ENCODE measurements at regions not wholly inside any gene's neighbourhood (a gene's known extent, or its start where the extent isn't known, plus 50 kb on each side); places are given as distances from the start of the nearest gene placed in this dataset.
"Not testable (repeated sequence)": the region's sequence is repeated elsewhere in the genome, so short reads cannot be mapped to it uniquely, and the experiment has no call there.

DNA sequence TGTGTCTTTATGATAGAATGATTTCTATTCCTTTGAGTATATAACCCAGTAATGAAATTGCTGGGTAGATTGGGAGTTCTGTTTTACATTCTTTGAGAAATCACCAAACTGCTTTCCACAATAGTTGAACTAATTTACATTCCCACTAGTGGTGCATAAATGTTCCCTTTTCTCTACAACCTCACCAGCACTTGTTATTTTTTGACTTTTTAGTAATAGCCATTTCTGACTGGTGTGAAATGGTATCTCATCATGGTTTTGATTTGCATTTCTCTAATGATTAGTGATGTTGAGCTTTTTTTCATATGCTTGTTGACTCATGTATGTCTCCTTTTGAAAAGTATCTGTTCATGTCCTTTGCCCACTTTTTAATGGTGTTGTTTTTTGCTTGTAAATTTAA, 296.0 kb upstream of the PIK3R1 start:
- not testable (repeated sequence) for H3K36me3 ChIP-seq (ENCODE audit: control insufficient read depth in 2 of 2, insufficient read depth in 2 of 2, low read length in 1 of 2); H3K9me3 ChIP-seq (ENCODE audit: control insufficient read depth in 2 of 2, insufficient read depth in 1 of 2, low read length in 1 of 2); H3K27me3 ChIP-seq (ENCODE audit: control insufficient read depth in 2 of 2, insufficient read depth in 1 of 2, low read length in 1 of 2); H3K4me3 ChIP-seq (ENCODE audit: low read length in 2 of 2); H3K4me1 ChIP-seq (ENCODE audit: control insufficient read depth in 2 of 2, insufficient read depth in 2 of 2, low read length in 2 of 2); H3K27ac ChIP-seq (ENCODE audit: low read depth in 1 of 2, low read length in 1 of 2); DNase-seq (ENCODE audit: low read depth in 6 of 9, low spot score in 9 of 9)

DNA sequence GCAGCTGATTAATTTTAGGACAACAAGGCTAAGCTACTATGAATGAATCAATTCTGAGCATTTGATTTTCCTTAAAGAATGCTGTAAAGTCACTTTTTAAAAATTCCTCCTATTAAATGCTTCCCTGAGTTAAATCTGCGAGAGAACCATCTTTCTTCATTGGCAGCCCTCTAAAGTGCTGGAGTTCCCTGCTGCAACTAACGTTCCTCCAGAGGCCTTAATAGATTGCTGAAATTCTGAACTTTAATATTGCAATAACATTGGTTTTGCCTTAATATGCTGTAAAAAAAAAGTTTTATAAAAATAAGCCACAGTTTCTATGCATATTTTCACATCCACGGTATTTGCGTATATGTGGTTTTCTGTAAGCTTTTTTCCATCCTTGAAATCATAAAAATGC, 298.0 kb upstream of the PIK3R1 start:
- H3K36me3 ChIP-seq (ENCODE audit: control insufficient read depth in 2 of 2, insufficient read depth in 2 of 2, low read length in 1 of 2): no peaks in the 10 kb centered on the region
- H3K4me1 ChIP-seq (ENCODE audit: control insufficient read depth in 2 of 2, insufficient read depth in 2 of 2, low read length in 2 of 2): no peaks in the 10 kb centered on the region
- no peak overlapping the region for H3K27ac ChIP-seq (ENCODE audit: low read depth in 1 of 2, low read length in 1 of 2)
- H3K4me3 ChIP-seq (ENCODE audit: low read length in 2 of 2): no peak overlapping the region
- H3K27me3 ChIP-seq (ENCODE audit: control insufficient read depth in 2 of 2, insufficient read depth in 1 of 2, low read length in 1 of 2): no peaks in the 10 kb centered on the region
- no peak for DNase-seq (ENCODE audit: low read depth in 6 of 9, low spot score in 9 of 9)
- no peaks in the 10 kb centered on the region for H3K9me3 ChIP-seq (ENCODE audit: control insufficient read depth in 2 of 2, insufficient read depth in 1 of 2, low read length in 1 of 2)
- WGBS: 98% methylated on average over 4 of the region's 4 CpGs

DNA sequence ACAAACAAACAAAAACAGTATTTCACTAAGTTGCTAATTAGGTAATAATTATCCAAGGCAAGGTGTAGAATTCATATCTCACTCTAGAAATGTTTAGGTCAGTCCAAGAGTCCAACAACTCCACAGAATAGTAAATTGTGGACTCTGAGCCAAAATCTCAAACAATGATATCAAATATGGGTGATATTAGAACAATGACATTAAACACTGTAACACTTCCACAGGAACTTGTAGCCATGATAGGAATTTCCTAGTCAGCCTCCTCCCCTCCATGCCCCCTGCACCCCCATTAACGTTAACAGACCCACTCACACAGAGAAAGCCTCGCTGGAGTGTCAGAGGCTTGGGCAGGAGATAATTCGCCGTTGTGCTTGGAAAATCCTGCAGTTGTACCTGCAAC, 305.0 kb upstream of the PIK3R1 start:
- Histone ChIP-seq H3K9me3 (ENCODE audit: control insufficient read depth in 2 of 2, insufficient read depth in 1 of 2, low read length in 1 of 2) (no peaks in the 10 kb centered on the region), H3K27ac (ENCODE audit: low read depth in 1 of 2, low read length in 1 of 2) (no peak overlapping the region), H3K4me1 (ENCODE audit: control insufficient read depth in 2 of 2, insufficient read depth in 2 of 2, low read length in 2 of 2) (no peaks in the 10 kb centered on the region), H3K4me3 (ENCODE audit: low read length in 2 of 2) (no peak overlapping the region), H3K27me3 (ENCODE audit: control insufficient read depth in 2 of 2, insufficient read depth in 1 of 2, low read length in 1 of 2) (no peaks in the 10 kb centered on the region), H3K36me3 (ENCODE audit: control insufficient read depth in 2 of 2, insufficient read depth in 2 of 2, low read length in 1 of 2) (no peaks in the 10 kb centered on the region)
- WGBS: 95% methylated on average over 4 of the region's 4 CpGs
- no peak for DNase-seq (ENCODE audit: low read depth in 6 of 9, low spot score in 9 of 9)

DNA sequence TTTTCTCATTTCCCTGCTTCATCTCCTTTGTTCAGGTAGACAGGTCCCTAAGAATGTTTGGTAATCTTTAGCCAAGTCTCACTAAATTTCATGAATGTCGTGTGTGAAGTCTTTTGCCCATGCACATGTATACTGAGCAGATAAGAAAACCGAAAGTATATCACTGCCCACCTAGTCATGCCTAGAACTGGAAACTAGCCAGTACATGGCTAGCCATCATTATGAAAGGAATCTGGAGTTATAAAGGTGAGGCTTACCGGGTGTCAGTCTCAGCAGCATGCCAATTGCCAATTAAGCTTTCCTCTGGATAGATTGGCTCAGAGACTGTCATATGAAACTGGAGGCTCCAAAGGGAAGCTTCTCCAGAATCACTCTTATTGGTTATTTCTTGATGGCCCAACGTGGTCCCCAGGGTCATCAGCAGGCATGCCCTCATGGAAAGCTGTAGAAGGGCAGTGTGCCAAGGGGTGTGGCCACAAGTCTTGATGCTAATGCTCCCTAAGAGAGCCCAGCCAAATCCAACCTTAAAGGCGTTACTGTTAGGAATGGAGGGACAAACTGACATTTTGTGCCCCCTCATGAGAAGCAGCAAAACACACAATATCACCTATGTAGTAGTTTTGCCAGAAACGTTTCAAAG, 307.3 kb upstream of the PIK3R1 start:
- no peaks in the 10 kb centered on the region for H3K4me1 ChIP-seq (ENCODE audit: control insufficient read depth in 2 of 2, insufficient read depth in 2 of 2, low read length in 2 of 2)
- no peaks in the 10 kb centered on the region for H3K9me3 ChIP-seq (ENCODE audit: control insufficient read depth in 2 of 2, insufficient read depth in 1 of 2, low read length in 1 of 2)
- WGBS: 94% methylated on average over 6 of the region's 6 CpGs
- DNase-seq (ENCODE audit: low read depth in 6 of 9, low spot score in 9 of 9): no peak
- no peak overlapping the region for H3K27ac ChIP-seq (ENCODE audit: low read depth in 1 of 2, low read length in 1 of 2)
- H3K27me3 ChIP-seq (ENCODE audit: control insufficient read depth in 2 of 2, insufficient read depth in 1 of 2, low read length in 1 of 2): no peaks in the 10 kb centered on the region
- H3K4me3 ChIP-seq (ENCODE audit: low read length in 2 of 2): no peak overlapping the region
- no peaks in the 10 kb centered on the region for H3K36me3 ChIP-seq (ENCODE audit: control insufficient read depth in 2 of 2, insufficient read depth in 2 of 2, low read length in 1 of 2)

DNA sequence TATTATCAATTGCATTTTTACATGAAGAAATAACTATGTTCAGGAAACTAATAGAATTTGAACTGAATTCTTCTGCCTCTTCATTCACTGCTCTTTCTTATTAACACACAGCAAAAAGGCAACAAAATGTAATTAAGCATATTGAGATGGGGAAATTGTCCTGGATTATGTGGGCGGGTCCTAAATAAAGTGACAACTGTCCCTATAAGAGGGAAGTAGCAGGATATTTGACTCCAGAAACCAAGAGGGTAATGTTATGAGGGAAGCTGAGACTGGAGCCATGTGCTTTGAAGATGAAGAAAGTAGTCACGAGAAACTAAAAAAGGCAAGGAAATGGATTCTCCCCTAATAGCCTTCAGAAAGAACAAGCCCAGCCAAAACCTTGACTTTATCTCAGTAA, 311.2 kb upstream of the PIK3R1 start:
- Histone ChIP-seq H3K4me3 (ENCODE audit: low read length in 2 of 2) (no peak overlapping the region), H3K27me3 (ENCODE audit: control insufficient read depth in 2 of 2, insufficient read depth in 1 of 2, low read length in 1 of 2) (no peaks in the 10 kb centered on the region), H3K4me1 (ENCODE audit: control insufficient read depth in 2 of 2, insufficient read depth in 2 of 2, low read length in 2 of 2) (no peaks in the 10 kb centered on the region), H3K36me3 (ENCODE audit: control insufficient read depth in 2 of 2, insufficient read depth in 2 of 2, low read length in 1 of 2) (no peaks in the 10 kb centered on the region), H3K9me3 (ENCODE audit: control insufficient read depth in 2 of 2, insufficient read depth in 1 of 2, low read length in 1 of 2) (no peaks in the 10 kb centered on the region), H3K27ac (ENCODE audit: low read depth in 1 of 2, low read length in 1 of 2) (no peak overlapping the region)
- WGBS: 97% methylated on average over 2 of the region's 2 CpGs
- DNase-seq (ENCODE audit: low read depth in 6 of 9, low spot score in 9 of 9): no peak

DNA sequence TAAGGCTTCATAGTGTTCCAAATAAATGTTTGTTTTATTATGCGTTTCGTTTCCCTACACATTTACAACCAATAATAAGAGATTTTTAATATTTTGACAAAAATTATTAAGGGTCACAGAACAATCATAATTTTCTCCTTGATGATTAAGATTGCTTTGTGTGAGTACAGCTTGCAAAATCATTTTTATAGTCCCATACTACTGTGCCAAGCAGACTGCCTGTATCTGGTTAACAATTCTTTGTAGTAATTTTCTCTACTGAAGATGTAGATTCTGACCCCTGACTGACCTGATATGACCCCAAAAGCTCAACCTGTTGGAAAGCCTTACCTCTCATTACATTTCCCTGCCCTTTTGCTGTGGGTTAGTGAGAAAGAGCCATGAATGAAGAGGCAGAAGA, 311.9 kb upstream of the PIK3R1 start:
- Histone ChIP-seq H3K9me3 (ENCODE audit: control insufficient read depth in 2 of 2, insufficient read depth in 1 of 2, low read length in 1 of 2) (no peaks in the 10 kb centered on the region), H3K4me3 (ENCODE audit: low read length in 2 of 2) (no peak overlapping the region), H3K27ac (ENCODE audit: low read depth in 1 of 2, low read length in 1 of 2) (no peak overlapping the region), H3K4me1 (ENCODE audit: control insufficient read depth in 2 of 2, insufficient read depth in 2 of 2, low read length in 2 of 2) (no peaks in the 10 kb centered on the region), H3K36me3 (ENCODE audit: control insufficient read depth in 2 of 2, insufficient read depth in 2 of 2, low read length in 1 of 2) (no peaks in the 10 kb centered on the region), H3K27me3 (ENCODE audit: control insufficient read depth in 2 of 2, insufficient read depth in 1 of 2, low read length in 1 of 2) (no peaks in the 10 kb centered on the region)
- WGBS: 95% methylated on average over 2 of the region's 2 CpGs
- no peak for DNase-seq (ENCODE audit: low read depth in 6 of 9, low spot score in 9 of 9)

DNA sequence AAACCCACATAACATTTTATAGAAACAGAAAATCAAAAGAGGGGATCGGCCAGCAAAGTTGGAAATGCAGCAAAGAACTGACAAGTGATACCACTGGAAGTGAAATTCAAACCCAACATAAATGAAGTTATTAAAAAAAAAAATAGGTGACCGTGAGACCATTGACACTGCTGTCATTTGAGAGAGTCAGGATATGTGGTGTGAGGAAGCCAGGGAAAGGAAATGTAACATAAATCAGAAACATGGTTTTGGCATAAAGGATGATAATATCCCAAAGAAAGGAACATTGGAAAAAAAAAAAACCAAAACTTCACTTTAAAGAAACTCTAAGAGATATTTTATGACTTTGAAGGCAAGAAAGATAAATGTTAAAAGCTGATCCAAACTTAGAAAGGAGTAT, 312.4 kb upstream of the PIK3R1 start:
- Histone ChIP-seq H3K9me3 (ENCODE audit: control insufficient read depth in 2 of 2, insufficient read depth in 1 of 2, low read length in 1 of 2) (no peaks in the 10 kb centered on the region), H3K36me3 (ENCODE audit: control insufficient read depth in 2 of 2, insufficient read depth in 2 of 2, low read length in 1 of 2) (no peaks in the 10 kb centered on the region), H3K27ac (ENCODE audit: low read depth in 1 of 2, low read length in 1 of 2) (no peak overlapping the region), H3K4me3 (ENCODE audit: low read length in 2 of 2) (no peak overlapping the region), H3K4me1 (ENCODE audit: control insufficient read depth in 2 of 2, insufficient read depth in 2 of 2, low read length in 2 of 2) (no peaks in the 10 kb centered on the region), H3K27me3 (ENCODE audit: control insufficient read depth in 2 of 2, insufficient read depth in 1 of 2, low read length in 1 of 2) (no peaks in the 10 kb centered on the region)
- 78% methylated on average over 2 of the region's 2 CpGs for WGBS
- no peak for DNase-seq (ENCODE audit: low read depth in 6 of 9, low spot score in 9 of 9)

DNA sequence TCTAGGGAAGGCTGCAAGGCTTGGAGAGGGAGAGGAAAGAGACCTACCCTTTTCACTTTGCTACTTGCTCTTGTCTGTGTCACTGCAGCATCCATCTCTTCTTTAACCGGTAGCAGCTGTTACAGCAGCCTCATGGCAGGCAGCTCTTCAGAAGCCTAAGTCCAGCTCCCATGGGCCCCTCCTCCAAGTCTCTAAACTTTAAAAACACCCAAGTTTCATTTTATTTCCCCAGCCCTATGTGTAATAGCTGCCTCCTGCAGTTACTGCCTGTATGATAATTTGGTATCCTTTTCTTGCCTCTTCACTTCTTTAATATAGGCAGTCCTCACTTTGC, 313.1 kb upstream of the PIK3R1 start:
- H3K27me3 ChIP-seq (ENCODE audit: control insufficient read depth in 2 of 2, insufficient read depth in 1 of 2, low read length in 1 of 2): no peaks in the 10 kb centered on the region
- H3K36me3 ChIP-seq (ENCODE audit: control insufficient read depth in 2 of 2, insufficient read depth in 2 of 2, low read length in 1 of 2): no peaks in the 10 kb centered on the region
- H3K9me3 ChIP-seq (ENCODE audit: control insufficient read depth in 2 of 2, insufficient read depth in 1 of 2, low read length in 1 of 2): no peaks in the 10 kb centered on the region
- no peak for DNase-seq (ENCODE audit: low read depth in 6 of 9, low spot score in 9 of 9)
- WGBS: 96% methylated on average over 1 of the region's 1 CpG
- H3K4me1 ChIP-seq (ENCODE audit: control insufficient read depth in 2 of 2, insufficient read depth in 2 of 2, low read length in 2 of 2): no peaks in the 10 kb centered on the region
- no peak overlapping the region for H3K4me3 ChIP-seq (ENCODE audit: low read length in 2 of 2)
- H3K27ac ChIP-seq (ENCODE audit: low read depth in 1 of 2, low read length in 1 of 2): no peak overlapping the region

DNA sequence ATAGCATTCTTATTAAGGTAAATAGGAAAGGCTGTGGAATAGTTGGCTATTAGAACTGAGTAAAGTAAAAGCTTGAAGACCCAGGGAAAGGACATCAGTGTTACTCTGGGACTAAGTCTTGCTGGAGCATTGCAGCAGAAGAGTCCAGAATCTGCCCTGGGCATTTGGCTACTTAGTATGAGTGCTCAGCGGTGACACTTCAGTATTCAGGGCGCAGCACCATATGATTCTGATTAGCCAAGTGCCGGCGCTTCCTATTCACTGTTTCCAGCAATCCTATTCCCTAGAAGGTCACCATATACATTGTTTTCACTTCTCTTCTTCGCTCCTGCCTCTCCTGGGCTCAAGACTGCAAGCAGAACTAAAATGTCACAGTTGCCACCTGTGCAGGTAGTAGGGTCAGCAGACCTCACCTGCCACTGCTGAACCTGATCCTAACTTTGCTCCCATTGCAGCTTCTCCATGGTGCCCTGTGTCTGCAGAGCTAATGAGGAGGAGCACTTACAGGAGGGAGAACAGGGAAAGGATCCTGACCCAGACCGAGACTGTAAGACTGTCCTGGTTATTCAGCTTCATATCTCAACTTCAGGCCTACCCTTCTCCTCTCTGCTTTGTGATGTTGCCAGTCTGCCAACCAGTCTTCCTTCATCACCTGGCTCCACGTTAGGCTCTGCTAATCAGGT, 313.6 kb upstream of the PIK3R1 start:
- no peaks in the 10 kb centered on the region for H3K36me3 ChIP-seq (ENCODE audit: control insufficient read depth in 2 of 2, insufficient read depth in 2 of 2, low read length in 1 of 2)
- no peaks in the 10 kb centered on the region for H3K27me3 ChIP-seq (ENCODE audit: control insufficient read depth in 2 of 2, insufficient read depth in 1 of 2, low read length in 1 of 2)
- H3K27ac ChIP-seq (ENCODE audit: low read depth in 1 of 2, low read length in 1 of 2): no peak overlapping the region
- H3K4me3 ChIP-seq (ENCODE audit: low read length in 2 of 2): no peak overlapping the region
- H3K9me3 ChIP-seq (ENCODE audit: control insufficient read depth in 2 of 2, insufficient read depth in 1 of 2, low read length in 1 of 2): no peaks in the 10 kb centered on the region
- no peak for DNase-seq (ENCODE audit: low read depth in 6 of 9, low spot score in 9 of 9)
- WGBS: 97% methylated on average over 7 of the region's 7 CpGs
- H3K4me1 ChIP-seq (ENCODE audit: control insufficient read depth in 2 of 2, insufficient read depth in 2 of 2, low read length in 2 of 2): no peaks in the 10 kb centered on the region

Data from thymus (tissue), 11 donors.